Caco-2 (cell line): ENCODE measurements at regions not wholly inside any gene's neighbourhood (a gene's known extent, or its start where the extent isn't known, plus 50 kb on each side); places are given as distances from the start of the nearest gene placed in this dataset.

Experiments used
- BruUV-seq: library from RNA; stranded (reverse); fragments of 400-500 nt; replicated peaks from 2 replicates; lab custom pipeline; 2021; lab: Mats Ljungman, UMichigan
- CTCF ChIA-PET: fragments of 300-600 bp; sonication (Branson Sonifier 250); formaldehyde crosslinking; loops from one replicate; lab custom pipeline; 2022; ENCODE audit warnings: antibody characterized with exemption; lab: Charles Lee
- POLR2A ChIA-PET: fragments of 300-600 bp; sonication (Branson Sonifier 250); formaldehyde crosslinking; loops from one replicate; lab custom pipeline; 2022; ENCODE audit warnings: antibody characterized with exemption; lab: Charles Lee
- DNase-seq, 2 experiments: peaks; one replicate each; pipeline versions ENCODE4 v3.0.0 to v3.0.0-alpha.2; 2020 to 2022
- H3K27me3 ChIP-seq: replicated peaks from 2 replicates; pipeline ENCODE4 v1.6.0; 2011; ENCODE audit warnings: low read length; ENCODE audit not compliant: control insufficient read depth, insufficient read depth
- H3K36me3 ChIP-seq: 2 replicates; pipeline ENCODE4 v1.5.1; 2011; ENCODE audit warnings: low read length; ENCODE audit not compliant: control insufficient read depth, insufficient read depth
- H3K4me1 ChIP-seq: fragments of 250-450 bp; sonication (Bioruptor Pico); 2 replicates; pipeline ENCODE4 v1.5.1; 2020; ENCODE audit warnings: mild to moderate bottlenecking
- H3K4me3 ChIP-seq: 2 replicates; pipeline ENCODE4 v1.5.1; 2011; ENCODE audit warnings: low read depth, mild to moderate bottlenecking, control low read depth, low read length
- H3K9me3 ChIP-seq: fragments of 250-450 bp; sonication (Bioruptor Pico); 2 replicates; pipeline ENCODE4 v1.5.1; 2020; ENCODE audit warnings: mild to moderate bottlenecking, moderate library complexity
- H3K27ac Mint-ChIP-seq: one replicate; pipeline ENCODE4 v1.8.0; 2022; ENCODE audit warnings: mixed read lengths; ENCODE audit not compliant: unreplicated experiment
- H3K27me3 Mint-ChIP-seq: one replicate; pipeline ENCODE4 v1.8.0; 2022; ENCODE audit warnings: mixed read lengths; ENCODE audit not compliant: insufficient read depth, unreplicated experiment
- H3K36me3 Mint-ChIP-seq: one replicate; pipeline ENCODE4 v1.8.0; 2022; ENCODE audit warnings: mild to moderate bottlenecking, mixed read lengths; ENCODE audit not compliant: insufficient read depth, unreplicated experiment
- H3K4me1 Mint-ChIP-seq: one replicate; pipeline ENCODE4 v1.8.0; 2022; ENCODE audit warnings: low read depth, mixed read lengths; ENCODE audit not compliant: unreplicated experiment
- H3K4me3 Mint-ChIP-seq: one replicate; pipeline ENCODE4 v1.8.0; 2022; ENCODE audit warnings: mild to moderate bottlenecking, moderate library complexity, mixed read lengths; ENCODE audit not compliant: unreplicated experiment
- H3K9me3 Mint-ChIP-seq: one replicate; pipeline ENCODE4 v1.8.0; 2022; ENCODE audit warnings: mixed read lengths; ENCODE audit not compliant: unreplicated experiment
- intact Hi-C: fragments of 100-400 bp; cut with micrococcal nuclease; formaldehyde crosslinking; loops from one replicate; pipeline ENCODE4 v1.10.0; 2022; ENCODE audit not compliant: unreplicated experiment
- TF ChIP-seq, protein P1 (sequence below), 2 experiments: fragments of 200-600 bp in 1 of 2; IDR thresholded peaks; 1 replicate in 1 of 2; 2 replicates in 1 of 2; pipeline versions ENCODE4 v1.5.1 to v1.8.0; 2011 to 2022; ENCODE audit warnings: antibody characterized with exemption in 1 of 2, control low read depth in 1 of 2, inconsistent platforms in 1 of 2, low read depth in 1 of 2, low read length in 1 of 2, mild to moderate bottlenecking in 1 of 2, moderate library complexity in 1 of 2; ENCODE audit not compliant: insufficient read depth in 1 of 2, severe bottlenecking in 1 of 2, unreplicated experiment in 1 of 2

DNA sequence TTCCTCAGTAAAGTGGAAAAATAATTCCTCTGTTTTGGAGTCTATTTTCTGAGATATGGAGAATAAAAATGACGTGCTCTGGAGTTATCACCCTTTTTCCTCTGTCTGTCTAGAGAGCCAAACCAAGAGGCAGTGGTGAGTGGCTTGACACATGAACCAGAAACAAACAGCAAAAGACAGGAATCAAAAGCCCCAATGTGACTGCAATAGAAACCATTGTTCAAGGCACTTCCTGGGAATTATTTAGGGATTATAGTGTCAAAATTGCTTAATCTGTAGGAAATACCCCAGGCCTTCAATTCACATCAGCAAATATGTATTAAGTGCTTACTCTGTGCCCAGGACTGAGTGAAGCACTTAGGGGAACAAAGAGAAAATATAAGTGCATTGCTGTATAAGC lies 560.4 kb upstream of the JAG1 start:
- H3K4me3 ChIP-seq, result no peak overlapping the region
- Mint-ChIP-seq H3K27me3 (no peaks in the 10 kb centered on the region), H3K4me3 (no peak overlapping the region), H3K36me3 (no peaks in the 10 kb centered on the region), H3K9me3 (peaks cover 6% of the 10 kb centered on the region), H3K27ac (no peak overlapping the region), H3K4me1 (peaks cover 7% of the 10 kb centered on the region)
- CTCF ChIA-PET, result no interaction called here
- no peaks in the 10 kb centered on the region for H3K27me3 ChIP-seq
- no TSS peak for BruUV-seq
- no peaks in the 10 kb centered on the region for H3K9me3 ChIP-seq
- intact Hi-C loops, result loop anchor here (5.0 kb wide), 1 partner anchor 33 kb away; no protein-coding TSS in a partner anchor
- no peaks in the 10 kb centered on the region for H3K36me3 ChIP-seq
- peaks cover 12% of the 10 kb centered on the region for H3K4me1 ChIP-seq
- POLR2A ChIA-PET, result no interaction called here
- DNase-seq, result no peak
- TF ChIP-seq, protein P1, sequence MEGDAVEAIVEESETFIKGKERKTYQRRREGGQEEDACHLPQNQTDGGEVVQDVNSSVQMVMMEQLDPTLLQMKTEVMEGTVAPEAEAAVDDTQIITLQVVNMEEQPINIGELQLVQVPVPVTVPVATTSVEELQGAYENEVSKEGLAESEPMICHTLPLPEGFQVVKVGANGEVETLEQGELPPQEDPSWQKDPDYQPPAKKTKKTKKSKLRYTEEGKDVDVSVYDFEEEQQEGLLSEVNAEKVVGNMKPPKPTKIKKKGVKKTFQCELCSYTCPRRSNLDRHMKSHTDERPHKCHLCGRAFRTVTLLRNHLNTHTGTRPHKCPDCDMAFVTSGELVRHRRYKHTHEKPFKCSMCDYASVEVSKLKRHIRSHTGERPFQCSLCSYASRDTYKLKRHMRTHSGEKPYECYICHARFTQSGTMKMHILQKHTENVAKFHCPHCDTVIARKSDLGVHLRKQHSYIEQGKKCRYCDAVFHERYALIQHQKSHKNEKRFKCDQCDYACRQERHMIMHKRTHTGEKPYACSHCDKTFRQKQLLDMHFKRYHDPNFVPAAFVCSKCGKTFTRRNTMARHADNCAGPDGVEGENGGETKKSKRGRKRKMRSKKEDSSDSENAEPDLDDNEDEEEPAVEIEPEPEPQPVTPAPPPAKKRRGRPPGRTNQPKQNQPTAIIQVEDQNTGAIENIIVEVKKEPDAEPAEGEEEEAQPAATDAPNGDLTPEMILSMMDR (IDR thresholded peaks at IDR 0.05; ENCODE audit: insufficient read depth in 1 of 2, low read depth in 1 of 2, low read length in 1 of 2, severe bottlenecking in 1 of 2, unreplicated experiment in 1 of 2), result no peak

DNA sequence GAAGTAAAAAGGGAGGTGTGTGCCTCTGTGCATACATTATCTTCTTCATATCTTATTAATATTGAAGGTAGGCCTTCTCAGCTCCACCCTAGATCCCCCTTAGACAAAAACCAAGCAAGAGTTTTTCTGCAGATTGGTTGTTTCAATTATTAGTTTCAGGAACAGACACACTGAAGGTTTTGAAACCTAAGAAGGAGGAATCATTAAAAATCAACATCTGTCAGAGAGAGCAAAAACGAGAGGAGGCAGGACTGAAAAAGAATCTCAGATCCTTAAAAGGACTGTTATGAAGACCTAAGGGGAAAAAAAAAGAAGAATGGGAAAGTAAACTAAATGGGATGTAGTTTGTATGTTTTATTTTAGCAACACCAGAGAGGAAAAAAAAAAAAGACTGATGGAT lies 560.8 kb upstream of the JAG1 start:
- ChIA-PET CTCF (no interaction called here), POLR2A (no interaction called here)
- Mint-ChIP-seq H3K4me3 (no peak overlapping the region), H3K9me3 (peaks cover 11% of the 10 kb centered on the region), H3K4me1 (peaks cover 5% of the 10 kb centered on the region), H3K27ac (no peak overlapping the region), H3K27me3 (no peaks in the 10 kb centered on the region), H3K36me3 (no peaks in the 10 kb centered on the region)
- Histone ChIP-seq H3K36me3 (no peaks in the 10 kb centered on the region), H3K9me3 (no peaks in the 10 kb centered on the region), H3K4me1 (peaks cover 8% of the 10 kb centered on the region), H3K27me3 (no peaks in the 10 kb centered on the region), H3K4me3 (no peak overlapping the region)
- TF ChIP-seq, protein P1 (IDR thresholded peaks at IDR 0.05; ENCODE audit: insufficient read depth in 1 of 2, low read depth in 1 of 2, low read length in 1 of 2, severe bottlenecking in 1 of 2, unreplicated experiment in 1 of 2), result no peak
- no peak for DNase-seq
- no TSS peak for BruUV-seq
- intact Hi-C loops, result loop anchor here (5.0 kb wide), 1 partner anchor 33 kb away; no protein-coding TSS in a partner anchor

DNA sequence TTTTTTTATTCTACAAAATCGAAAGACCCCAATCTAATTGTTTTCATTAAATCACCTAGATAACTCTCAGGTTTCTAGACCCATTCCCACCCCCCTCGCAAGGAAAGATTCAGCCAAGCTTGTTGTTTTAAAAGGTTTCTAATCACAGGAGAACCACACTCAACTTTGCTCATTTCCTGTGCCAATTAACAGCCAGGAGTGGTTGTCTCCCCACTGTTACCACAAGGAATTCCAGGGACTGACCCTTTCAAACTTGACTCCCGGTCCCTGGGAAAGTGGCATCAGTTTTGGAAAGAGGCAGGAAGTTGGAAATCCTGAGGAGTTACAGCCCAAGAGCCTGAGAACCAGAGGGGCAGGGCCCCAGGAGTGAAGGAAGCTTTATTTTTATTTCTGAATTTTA lies 561.3 kb upstream of the JAG1 start:
- Mint-ChIP-seq H3K4me1 (peaks cover under 1% of the 10 kb centered on the region), H3K27me3 (no peaks in the 10 kb centered on the region), H3K4me3 (no peak overlapping the region), H3K36me3 (no peaks in the 10 kb centered on the region), H3K9me3 (peaks cover 12% of the 10 kb centered on the region), H3K27ac (no peak overlapping the region)
- Histone ChIP-seq H3K4me3 (no peak overlapping the region), H3K36me3 (no peaks in the 10 kb centered on the region), H3K9me3 (no peaks in the 10 kb centered on the region), H3K27me3 (no peaks in the 10 kb centered on the region), H3K4me1 (peaks cover 4% of the 10 kb centered on the region)
- intact Hi-C loops, result no loop called here
- no peak for DNase-seq
- CTCF ChIA-PET, result no interaction called here
- TF ChIP-seq, protein P1 (IDR thresholded peaks at IDR 0.05; ENCODE audit: insufficient read depth in 1 of 2, low read depth in 1 of 2, low read length in 1 of 2, severe bottlenecking in 1 of 2, unreplicated experiment in 1 of 2), result no peak
- BruUV-seq, result no TSS peak
- POLR2A ChIA-PET, result no interaction called here
